ENCODE measurements at regions not wholly inside any gene's neighbourhood (a gene's known extent, or its start where the extent isn't known, plus 50 kb on each side); places are given as distances from the start of the nearest gene placed in this dataset.

DNA sequence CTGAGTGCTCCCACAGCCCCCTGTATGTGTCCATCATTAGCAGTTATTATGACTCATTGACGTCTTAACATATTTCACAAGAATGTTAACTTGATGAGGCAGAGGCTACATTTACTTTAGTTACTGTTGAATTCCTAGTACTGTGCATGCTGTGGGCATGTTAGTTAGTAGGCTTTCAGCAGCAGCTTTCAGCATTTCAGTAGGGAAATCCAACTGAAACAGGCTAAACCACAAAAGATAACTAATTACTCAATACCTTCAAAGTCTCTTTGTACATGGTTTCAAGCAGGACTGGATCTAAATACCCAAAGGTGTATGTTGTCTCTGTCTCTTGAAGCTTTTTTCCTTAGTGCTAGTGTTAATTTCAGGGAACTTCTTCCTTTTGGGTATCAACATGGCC, 229.9 kb upstream of the SUCLG2 start:
- FAIRE-seq (no peak), DNase-seq (ENCODE audit: insufficient read length, low spot score) (no peak)
- TF ChIP-seq POLR2A (IDR thresholded peaks at IDR 0.05; ENCODE audit: low read depth, low read length), result no peak

DNA sequence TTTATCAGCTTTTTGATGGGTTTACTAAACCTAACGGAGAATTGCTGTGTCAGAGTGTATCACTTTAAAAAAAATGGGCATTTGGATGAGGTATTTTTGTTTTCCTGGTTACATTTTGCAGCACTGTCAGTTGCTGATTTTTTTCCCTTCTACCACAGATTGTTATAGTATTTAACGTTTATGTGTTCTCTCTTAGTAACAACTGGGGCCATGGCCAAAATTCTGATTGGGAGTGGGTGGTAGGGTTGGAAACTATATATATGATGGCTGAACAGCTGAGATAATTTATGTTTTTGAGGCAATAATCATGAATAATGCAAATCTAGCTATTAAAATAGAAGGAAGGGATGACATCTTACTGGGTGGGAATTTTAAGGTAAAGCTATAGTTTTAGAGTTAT, 229.4 kb upstream of the SUCLG2 start:
- no peak for TF ChIP-seq POLR2A (IDR thresholded peaks at IDR 0.05; ENCODE audit: low read depth, low read length)
- FAIRE-seq (no peak), DNase-seq (ENCODE audit: insufficient read length, low spot score) (no peak)

DNA sequence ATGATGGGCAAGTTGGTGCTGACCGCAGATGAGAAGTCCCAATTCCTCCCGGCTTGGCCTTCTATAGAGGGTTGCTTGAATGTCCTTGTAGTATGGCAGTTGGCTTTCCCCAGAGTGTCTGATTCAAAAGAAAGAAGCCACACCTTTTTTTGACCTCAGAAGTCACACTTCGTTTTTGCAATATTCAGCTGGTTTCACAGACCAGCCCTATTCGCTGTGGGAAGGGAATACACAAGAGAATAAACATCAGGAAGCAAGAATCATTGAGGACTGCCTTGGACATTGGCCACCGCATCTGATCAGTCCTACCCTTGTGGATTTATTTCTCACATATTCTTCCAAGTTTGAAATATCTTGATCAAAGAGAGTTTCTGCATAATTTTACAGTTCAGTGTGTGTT, 228.6 kb upstream of the SUCLG2 start:
- no peak for TF ChIP-seq POLR2A (IDR thresholded peaks at IDR 0.05; ENCODE audit: low read depth, low read length)
- DNase-seq (ENCODE audit: insufficient read length, low spot score) (no peak), FAIRE-seq (no peak)

DNA sequence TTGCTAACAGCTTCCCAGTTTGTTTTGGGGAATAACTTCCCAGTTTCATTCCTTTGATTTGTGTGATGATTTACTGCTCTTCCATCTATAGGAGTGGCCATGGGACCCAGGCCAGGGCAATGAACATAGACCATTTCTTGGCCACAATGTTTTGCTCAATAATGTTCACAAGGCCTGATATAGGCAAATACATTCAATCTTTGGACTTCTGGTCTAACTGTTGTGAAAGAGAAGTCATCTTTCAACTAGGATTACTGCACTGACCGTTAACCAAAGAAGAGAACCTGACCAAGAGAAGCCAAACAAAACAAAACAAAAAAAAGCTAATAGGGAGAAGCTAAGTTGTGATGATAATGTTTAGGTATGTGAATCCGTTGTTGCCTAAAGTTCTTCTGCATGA, 221.8 kb upstream of the SUCLG2 start:
- no peak for TF ChIP-seq POLR2A (IDR thresholded peaks at IDR 0.05; ENCODE audit: low read depth, low read length)
- no peak for DNase-seq (ENCODE audit: insufficient read length, low spot score)
- peak; percentile 73 for FAIRE-seq

DNA sequence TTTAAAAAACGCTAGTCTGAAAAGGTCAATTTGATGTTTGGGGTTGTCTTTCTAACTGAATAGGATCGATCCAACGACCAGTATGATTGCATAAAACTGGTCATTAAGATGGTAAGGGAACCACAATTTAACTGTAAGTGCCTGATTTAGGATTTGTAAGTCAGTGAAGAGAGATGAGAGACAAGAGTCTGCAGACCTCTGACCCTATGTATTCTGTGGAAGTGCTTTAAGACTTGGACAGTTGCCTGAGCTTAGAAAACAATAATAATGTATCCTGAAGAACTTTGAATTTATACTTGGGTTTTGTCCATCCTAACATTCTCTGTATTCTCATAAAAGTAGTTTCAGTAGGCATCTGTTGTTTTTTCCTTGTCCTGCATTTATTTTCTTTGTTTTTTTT, 221.4 kb upstream of the SUCLG2 start:
- no peak for TF ChIP-seq POLR2A (IDR thresholded peaks at IDR 0.05; ENCODE audit: low read depth, low read length)
- DNase-seq (ENCODE audit: insufficient read length, low spot score), result no peak
- no peak for FAIRE-seq

DNA sequence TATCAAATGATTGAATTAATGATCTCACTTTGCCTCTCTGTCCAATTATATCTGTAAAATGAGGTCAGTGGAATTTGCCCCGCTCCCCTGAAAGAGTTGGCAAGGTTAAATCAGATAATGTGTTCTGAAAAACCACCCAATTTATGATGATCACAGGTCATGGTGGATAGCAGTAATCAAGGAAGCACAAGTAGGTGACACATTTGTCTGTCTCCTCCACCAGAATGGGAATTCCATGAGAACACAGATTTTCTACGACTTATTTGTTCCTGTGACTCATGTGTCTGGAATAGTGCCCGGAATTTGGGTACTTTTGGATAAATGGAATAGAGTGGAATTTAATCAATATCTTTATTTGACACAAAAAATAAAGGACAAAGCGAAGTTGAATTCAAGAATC, 220.9 kb upstream of the SUCLG2 start:
- no peak for DNase-seq (ENCODE audit: insufficient read length, low spot score)

DNA sequence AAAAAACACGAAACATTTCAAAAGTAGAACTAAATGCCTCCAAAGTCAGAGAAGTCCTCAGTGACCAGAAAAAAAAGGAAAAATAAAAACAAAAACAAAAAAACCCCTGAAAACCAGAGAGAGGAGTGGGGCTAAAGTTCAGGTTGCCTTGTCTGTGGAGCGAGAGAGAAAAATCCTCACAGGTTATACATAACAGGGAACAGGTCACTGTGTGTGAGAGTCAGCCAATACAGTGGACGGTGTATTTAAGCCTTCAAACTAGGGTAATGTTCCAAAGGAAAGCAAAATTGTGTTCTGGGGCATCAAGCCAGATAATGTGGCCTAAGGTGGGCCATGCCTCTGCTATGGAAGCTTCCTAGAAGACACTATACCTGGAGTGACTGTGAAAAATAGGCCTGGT, 216.1 kb upstream of the SUCLG2 start:
- DNase-seq (ENCODE audit: insufficient read length, low spot score), result no peak
- no peak for TF ChIP-seq POLR2A (IDR thresholded peaks at IDR 0.05; ENCODE audit: low read depth, low read length)
- no peak for FAIRE-seq

More for the DNA sequence above, 220.9 kb upstream of the SUCLG2 start:
- peak; percentile 91 for FAIRE-seq
- no peak for TF ChIP-seq POLR2A (IDR thresholded peaks at IDR 0.05; ENCODE audit: low read depth, low read length)

DNA sequence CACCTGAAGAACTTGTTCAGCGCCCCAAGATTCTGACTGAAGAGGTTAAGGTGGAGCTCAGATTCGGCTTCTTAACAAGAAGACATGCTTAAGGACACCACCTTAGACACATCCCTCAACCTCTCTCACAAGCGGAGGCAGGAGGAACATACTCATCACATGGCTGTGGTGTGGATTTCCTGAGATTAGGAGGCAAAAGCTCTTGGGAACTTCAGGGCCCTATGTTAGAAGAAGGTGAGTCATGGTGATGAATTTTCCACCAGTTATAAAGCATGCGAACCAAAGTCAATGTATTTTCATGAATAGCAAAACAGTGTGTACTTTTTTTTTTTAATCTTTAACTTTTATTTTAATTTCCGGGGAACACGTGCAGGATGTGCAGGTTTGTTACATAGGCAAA, 212.2 kb upstream of the SUCLG2 start:
- FAIRE-seq (no peak), DNase-seq (ENCODE audit: insufficient read length, low spot score) (no peak)
- TF ChIP-seq POLR2A (IDR thresholded peaks at IDR 0.05; ENCODE audit: low read depth, low read length), result no peak

DNA sequence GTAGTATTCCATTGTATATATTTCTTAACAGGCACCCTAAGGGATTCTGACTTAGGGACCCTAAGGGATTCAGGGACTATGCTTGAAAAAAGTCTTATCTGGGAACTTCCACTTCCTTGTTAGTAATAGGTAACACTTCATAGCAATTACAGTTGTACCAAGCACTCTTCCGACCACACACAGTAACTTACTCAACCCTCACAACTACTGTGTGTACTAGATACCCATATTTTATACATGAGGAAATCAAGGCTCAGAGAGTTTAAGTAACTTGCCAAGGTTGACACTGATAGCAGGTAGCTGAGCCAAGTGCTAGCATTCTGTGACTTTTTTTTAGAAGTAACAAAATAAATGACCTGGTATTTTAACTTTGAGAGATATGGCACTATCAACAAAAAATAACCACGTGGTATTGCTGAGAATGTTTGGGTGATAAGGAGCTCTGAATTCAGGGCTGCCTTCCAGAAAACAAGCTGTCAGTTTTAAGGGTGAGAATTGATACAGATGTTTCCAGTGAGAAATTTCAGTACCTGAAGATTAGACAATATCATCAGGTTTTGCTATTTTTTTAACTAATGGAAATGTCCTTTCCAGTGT, 210.3 kb upstream of the SUCLG2 start:
- DNase-seq (ENCODE audit: insufficient read length, low spot score) (no peak), FAIRE-seq (no peak)
- TF ChIP-seq POLR2A (IDR thresholded peaks at IDR 0.05; ENCODE audit: low read depth, low read length), result no peak

DNA sequence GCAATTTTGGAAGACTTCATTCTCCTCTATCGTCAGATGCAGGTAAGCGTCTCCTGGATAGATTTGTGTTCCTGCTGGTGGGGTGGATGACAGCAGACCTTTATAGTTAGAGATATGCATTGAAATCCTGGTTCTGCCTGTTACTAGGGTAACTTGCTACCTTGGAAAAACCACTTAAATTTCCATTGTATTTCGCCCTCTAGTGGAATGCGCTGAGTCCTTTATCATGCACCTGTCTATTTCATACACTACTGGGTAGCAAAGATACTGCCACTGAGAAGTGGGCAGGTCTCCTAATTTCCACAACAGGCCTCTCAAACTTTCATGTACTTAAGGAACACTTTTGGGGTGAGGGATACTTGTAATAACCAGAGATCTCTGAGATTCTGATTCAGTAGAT, 209.5 kb upstream of the SUCLG2 start:
- no peak for TF ChIP-seq POLR2A (IDR thresholded peaks at IDR 0.05; ENCODE audit: low read depth, low read length)
- DNase-seq (ENCODE audit: insufficient read length, low spot score) (peak; percentile 7), FAIRE-seq (peak; percentile 80)

DNA sequence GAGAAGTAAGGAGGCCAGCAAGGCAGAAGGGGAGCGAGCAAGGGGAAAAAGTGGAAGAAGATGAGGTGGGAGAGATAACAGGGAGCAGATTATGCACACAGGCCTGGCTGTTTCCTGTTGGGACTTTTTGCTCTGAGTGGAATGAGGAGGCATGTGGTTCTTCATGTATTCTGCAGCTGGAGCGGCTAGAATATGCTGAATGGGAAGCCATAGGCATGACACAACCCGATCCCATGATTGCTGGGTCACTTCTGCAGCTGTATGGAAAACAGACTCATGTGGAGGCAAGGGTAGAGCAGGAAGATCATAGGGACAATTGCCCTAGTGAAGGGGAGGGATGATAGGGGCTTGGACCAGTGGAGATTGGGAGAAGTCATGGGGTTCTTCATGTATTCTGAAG, 206.0 kb upstream of the SUCLG2 start:
- no peak for FAIRE-seq
- TF ChIP-seq POLR2A (IDR thresholded peaks at IDR 0.05; ENCODE audit: low read depth, low read length), result no peak
- no peak for DNase-seq (ENCODE audit: insufficient read length, low spot score)

DNA sequence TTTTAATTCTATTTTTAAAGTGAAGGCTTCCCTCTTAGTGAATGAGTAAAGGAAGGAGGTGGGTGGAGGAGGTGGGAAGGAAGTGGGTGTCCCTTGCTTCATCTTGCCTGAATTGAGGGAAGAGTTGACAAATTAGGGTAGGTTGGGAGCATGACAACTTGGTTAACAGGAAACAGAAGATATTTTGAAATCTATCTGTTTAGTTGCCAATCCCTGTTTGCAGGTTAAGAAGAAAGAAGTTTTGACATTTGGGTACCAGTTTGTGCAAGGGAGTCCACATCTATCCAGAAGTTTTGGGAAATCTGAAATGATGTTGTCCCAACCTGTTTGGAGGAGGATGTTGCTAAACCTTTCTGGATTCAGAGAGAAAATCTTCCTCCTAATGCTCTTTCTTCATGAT, 204.1 kb upstream of the SUCLG2 start:
- FAIRE-seq (no peak), DNase-seq (ENCODE audit: insufficient read length, low spot score) (no peak)
- TF ChIP-seq POLR2A (IDR thresholded peaks at IDR 0.05; ENCODE audit: low read depth, low read length), result no peak

DNA sequence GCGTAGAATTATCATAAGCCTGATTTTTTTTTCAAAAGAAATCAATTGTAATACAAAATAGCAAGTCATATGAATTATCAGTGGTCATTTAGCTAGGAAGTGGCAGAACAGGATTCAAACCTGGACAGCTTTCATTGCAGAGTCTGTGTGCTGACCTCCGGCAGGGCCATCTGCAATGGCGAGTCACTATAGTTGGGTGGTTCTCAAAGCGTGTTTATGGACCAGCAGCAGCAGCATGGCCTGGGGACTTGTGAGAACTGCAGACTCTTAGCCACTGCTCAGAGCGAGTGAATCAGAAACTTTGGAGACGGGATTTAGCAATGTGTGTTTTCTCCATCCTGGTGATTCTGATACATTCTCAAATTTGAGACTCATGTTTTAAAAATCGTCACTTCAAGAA, 202.3 kb upstream of the SUCLG2 start:
- DNase-seq (ENCODE audit: insufficient read length, low spot score) (no peak), FAIRE-seq (no peak)
- TF ChIP-seq POLR2A (IDR thresholded peaks at IDR 0.05; ENCODE audit: low read depth, low read length), result no peak

DNA sequence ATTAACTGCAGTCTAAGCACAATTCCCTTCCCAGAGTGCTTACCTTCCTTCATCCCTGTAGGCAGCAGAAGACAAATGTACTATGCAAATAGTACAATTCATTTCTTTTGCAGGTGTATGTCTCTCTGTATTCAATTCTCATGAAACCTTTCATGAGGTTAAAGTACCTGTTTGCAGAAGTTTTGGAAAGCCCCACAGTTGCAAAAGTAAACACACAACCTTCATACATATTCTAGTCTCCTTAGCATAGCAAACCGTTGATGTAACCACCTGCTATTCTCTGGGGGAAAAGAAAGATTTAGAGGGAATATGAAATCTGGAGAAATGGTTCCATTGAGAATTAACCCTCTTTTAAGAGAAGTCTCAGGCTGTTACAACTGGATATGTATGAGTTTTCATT, 200.3 kb upstream of the SUCLG2 start:
- no peak for TF ChIP-seq POLR2A (IDR thresholded peaks at IDR 0.05; ENCODE audit: low read depth, low read length)
- DNase-seq (ENCODE audit: insufficient read length, low spot score) (no peak), FAIRE-seq (no peak)

DNA sequence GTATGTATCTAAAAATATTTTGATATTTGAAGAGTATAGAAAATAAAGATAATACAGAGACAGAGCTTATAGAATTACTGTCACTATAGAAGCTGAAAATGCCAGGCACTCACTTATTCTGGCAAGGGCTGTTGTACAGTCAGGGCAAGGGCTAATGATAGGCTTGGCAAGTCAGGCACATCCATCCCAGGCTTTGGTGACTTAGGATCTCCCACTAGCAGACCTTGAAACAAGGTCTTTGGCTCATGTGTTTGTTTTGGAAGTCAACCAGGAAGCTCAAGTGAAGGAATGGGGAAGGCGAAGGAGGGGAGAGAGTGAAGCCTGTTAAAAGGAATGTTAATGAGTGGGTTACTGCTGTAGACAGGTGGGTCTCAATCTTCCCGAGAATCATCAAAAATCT, 199.1 kb upstream of the SUCLG2 start:
- no peak for TF ChIP-seq POLR2A (IDR thresholded peaks at IDR 0.05; ENCODE audit: low read depth, low read length)
- FAIRE-seq, result no peak
- DNase-seq (ENCODE audit: insufficient read length, low spot score), result no peak

DNA sequence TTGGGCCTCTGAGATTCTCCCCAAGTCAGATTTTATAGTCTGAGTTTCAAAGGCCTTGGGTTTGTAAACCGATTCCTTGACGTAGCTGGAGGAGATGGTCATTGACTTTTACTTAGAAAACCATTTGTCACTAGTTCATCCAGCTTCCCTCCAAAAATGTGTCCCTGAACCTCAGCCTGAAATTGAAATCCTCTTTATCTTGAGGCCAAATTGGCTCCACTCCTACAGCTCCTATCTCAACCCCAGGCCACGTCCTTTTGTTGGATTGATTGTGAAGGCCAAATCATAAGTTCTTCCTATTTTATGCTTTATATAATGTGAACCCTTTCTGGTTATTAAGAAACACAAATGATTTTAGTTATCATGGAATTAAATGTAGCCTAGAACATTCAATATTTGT, 193.9 kb upstream of the SUCLG2 start:
- FAIRE-seq, result no peak
- DNase-seq (ENCODE audit: insufficient read length, low spot score), result no peak
- no peak for TF ChIP-seq POLR2A (IDR thresholded peaks at IDR 0.05; ENCODE audit: low read depth, low read length)
